ENCODE measurements at regions not wholly inside any gene's neighbourhood (a gene's known extent, or its start where the extent isn't known, plus 50 kb on each side); places are given as distances from the start of the nearest gene placed in this dataset.

DNA sequence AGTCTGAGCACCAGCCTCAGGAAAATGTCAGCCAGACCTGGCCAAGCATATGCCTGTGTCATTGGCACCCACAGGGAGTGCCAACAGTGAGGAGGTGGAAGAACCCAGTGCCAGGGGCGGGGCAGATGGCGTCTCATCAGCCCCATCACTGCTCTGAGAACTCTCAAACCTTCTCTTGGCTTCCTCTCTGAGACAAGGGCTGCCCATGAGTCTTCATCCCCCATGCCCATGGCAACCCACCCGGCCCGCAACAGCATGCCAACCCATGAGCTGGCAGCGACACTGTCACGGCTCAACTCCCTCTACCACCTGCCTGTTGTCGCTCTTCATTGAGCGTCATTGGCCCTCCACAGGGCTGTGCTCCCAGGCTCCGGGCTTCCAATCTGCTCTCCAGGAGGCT, 340.5 kb downstream of the BUD13 start:
- TF ChIP-seq ZFP3 (CRISPR knock-in tag; IDR thresholded peaks at IDR 0.05) = no peak
- TF ChIP-seq CSDC2 (CRISPR knock-in tag; IDR thresholded peaks at IDR 0.05) = no peak
- no peak for TF ChIP-seq TCF4 (CRISPR knock-in tag; IDR thresholded peaks at IDR 0.05; ENCODE audit: borderline replicate concordance)
- no peak for TF ChIP-seq ZNF565 (CRISPR knock-in tag; conservative IDR thresholded peaks at IDR 0.05; ENCODE audit: low read depth)
- TF ChIP-seq, protein P1, sequence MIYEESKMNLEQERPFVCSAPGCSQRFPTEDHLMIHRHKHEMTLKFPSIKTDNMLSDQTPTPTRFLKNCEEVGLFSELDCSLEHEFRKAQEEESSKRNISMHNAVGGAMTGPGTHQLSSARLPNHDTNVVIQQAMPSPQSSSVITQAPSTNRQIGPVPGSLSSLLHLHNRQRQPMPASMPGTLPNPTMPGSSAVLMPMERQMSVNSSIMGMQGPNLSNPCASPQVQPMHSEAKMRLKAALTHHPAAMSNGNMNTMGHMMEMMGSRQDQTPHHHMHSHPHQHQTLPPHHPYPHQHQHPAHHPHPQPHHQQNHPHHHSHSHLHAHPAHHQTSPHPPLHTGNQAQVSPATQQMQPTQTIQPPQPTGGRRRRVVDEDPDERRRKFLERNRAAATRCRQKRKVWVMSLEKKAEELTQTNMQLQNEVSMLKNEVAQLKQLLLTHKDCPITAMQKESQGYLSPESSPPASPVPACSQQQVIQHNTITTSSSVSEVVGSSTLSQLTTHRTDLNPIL (CRISPR knock-in tag; IDR thresholded peaks at IDR 0.05; ENCODE audit: low read depth) = no peak
- no peak for TF ChIP-seq OSR1 (CRISPR knock-in tag; IDR thresholded peaks at IDR 0.05)
- no peak for TF ChIP-seq ZNF70 (CRISPR knock-in tag; IDR thresholded peaks at IDR 0.05)
- no peak for TF ChIP-seq ISL1 (CRISPR knock-in tag; IDR thresholded peaks at IDR 0.05)
- TF ChIP-seq, protein P2, sequence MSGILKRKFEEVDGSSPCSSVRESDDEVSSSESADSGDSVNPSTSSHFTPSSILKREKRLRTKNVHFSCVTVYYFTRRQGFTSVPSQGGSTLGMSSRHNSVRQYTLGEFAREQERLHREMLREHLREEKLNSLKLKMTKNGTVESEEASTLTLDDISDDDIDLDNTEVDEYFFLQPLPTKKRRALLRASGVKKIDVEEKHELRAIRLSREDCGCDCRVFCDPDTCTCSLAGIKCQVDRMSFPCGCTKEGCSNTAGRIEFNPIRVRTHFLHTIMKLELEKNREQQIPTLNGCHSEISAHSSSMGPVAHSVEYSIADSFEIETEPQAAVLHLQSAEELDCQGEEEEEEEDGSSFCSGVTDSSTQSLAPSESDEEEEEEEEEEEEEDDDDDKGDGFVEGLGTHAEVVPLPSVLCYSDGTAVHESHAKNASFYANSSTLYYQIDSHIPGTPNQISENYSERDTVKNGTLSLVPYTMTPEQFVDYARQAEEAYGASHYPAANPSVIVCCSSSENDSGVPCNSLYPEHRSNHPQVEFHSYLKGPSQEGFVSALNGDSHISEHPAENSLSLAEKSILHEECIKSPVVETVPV (CRISPR knock-in tag; IDR thresholded peaks at IDR 0.05) = no peak
- no peak for TF ChIP-seq BACH2 (CRISPR knock-in tag; IDR thresholded peaks at IDR 0.05; ENCODE audit: borderline replicate concordance)
- no peak for TF ChIP-seq ZNF8 (CRISPR knock-in tag; IDR thresholded peaks at IDR 0.05)
- TF ChIP-seq, protein P3, sequence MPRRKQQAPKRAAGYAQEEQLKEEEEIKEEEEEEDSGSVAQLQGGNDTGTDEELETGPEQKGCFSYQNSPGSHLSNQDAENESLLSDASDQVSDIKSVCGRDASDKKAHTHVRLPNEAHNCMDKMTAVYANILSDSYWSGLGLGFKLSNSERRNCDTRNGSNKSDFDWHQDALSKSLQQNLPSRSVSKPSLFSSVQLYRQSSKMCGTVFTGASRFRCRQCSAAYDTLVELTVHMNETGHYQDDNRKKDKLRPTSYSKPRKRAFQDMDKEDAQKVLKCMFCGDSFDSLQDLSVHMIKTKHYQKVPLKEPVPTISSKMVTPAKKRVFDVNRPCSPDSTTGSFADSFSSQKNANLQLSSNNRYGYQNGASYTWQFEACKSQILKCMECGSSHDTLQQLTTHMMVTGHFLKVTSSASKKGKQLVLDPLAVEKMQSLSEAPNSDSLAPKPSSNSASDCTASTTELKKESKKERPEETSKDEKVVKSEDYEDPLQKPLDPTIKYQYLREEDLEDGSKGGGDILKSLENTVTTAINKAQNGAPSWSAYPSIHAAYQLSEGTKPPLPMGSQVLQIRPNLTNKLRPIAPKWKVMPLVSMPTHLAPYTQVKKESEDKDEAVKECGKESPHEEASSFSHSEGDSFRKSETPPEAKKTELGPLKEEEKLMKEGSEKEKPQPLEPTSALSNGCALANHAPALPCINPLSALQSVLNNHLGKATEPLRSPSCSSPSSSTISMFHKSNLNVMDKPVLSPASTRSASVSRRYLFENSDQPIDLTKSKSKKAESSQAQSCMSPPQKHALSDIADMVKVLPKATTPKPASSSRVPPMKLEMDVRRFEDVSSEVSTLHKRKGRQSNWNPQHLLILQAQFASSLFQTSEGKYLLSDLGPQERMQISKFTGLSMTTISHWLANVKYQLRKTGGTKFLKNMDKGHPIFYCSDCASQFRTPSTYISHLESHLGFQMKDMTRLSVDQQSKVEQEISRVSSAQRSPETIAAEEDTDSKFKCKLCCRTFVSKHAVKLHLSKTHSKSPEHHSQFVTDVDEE (CRISPR knock-in tag; IDR thresholded peaks at IDR 0.05) = no peak
- no peak for ATAC-seq

DNA sequence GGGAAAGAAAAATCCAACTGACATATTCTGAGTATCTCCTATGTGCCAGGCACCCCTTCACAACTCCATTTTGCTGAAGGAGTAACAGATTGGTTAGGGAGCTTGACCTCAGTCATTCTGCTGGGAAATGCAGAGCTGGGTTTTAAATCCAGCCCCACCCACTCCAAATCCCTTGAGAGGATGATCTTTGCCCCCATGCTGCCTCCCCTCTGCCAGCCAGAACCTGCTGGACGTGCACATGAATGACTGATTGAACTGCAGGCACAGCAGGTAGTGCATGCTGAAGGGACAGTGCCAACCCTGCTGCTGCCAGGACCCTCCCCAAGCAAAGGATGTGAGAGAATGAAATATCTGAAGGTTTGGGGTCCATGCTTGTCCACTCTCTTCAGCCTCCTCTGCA, 340.9 kb downstream of the BUD13 start:
- no peak for ATAC-seq
- no peak for TF ChIP-seq ZNF8 (CRISPR knock-in tag; IDR thresholded peaks at IDR 0.05)
- no peak for TF ChIP-seq CSDC2 (CRISPR knock-in tag; IDR thresholded peaks at IDR 0.05)
- no peak for TF ChIP-seq ARNTL (CRISPR knock-in tag; IDR thresholded peaks at IDR 0.05; ENCODE audit: borderline replicate concordance, low read depth)
- TF ChIP-seq, protein P3 (CRISPR knock-in tag; IDR thresholded peaks at IDR 0.05) = no peak
- TF ChIP-seq ZFP3 (CRISPR knock-in tag; IDR thresholded peaks at IDR 0.05) = no peak
- no peak for TF ChIP-seq ZNF70 (CRISPR knock-in tag; IDR thresholded peaks at IDR 0.05)
- no peak for TF ChIP-seq ZC3H10 (CRISPR knock-in tag; IDR thresholded peaks at IDR 0.05)
- TF ChIP-seq ESRRG (CRISPR knock-in tag; IDR thresholded peaks at IDR 0.05) = no peak
- TF ChIP-seq ZNF565 (CRISPR knock-in tag; conservative IDR thresholded peaks at IDR 0.05; ENCODE audit: low read depth) = no peak
- no peak for TF ChIP-seq RARB (CRISPR knock-in tag; IDR thresholded peaks at IDR 0.05)
- no peak for TF ChIP-seq SNAI2 (CRISPR knock-in tag; IDR thresholded peaks at IDR 0.05)
- TF ChIP-seq, protein P1 (CRISPR knock-in tag; IDR thresholded peaks at IDR 0.05; ENCODE audit: low read depth) = no peak
- no peak for TF ChIP-seq GLIS3 (CRISPR knock-in tag; IDR thresholded peaks at IDR 0.05)
- no peak for TF ChIP-seq ISL1 (CRISPR knock-in tag; IDR thresholded peaks at IDR 0.05)
- TF ChIP-seq OSR1 (CRISPR knock-in tag; IDR thresholded peaks at IDR 0.05) = no peak
- TF ChIP-seq, protein P4, sequence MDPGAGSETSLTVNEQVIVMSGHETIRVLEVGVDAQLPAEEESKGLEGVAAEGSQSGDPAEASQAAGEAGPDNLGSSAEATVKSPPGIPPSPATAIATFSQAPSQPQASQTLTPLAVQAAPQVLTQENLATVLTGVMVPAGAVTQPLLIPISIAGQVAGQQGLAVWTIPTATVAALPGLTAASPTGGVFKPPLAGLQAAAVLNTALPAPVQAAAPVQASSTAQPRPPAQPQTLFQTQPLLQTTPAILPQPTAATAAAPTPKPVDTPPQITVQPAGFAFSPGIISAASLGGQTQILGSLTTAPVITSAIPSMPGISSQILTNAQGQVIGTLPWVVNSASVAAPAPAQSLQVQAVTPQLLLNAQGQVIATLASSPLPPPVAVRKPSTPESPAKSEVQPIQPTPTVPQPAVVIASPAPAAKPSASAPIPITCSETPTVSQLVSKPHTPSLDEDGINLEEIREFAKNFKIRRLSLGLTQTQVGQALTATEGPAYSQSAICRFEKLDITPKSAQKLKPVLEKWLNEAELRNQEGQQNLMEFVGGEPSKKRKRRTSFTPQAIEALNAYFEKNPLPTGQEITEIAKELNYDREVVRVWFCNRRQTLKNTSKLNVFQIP (CRISPR knock-in tag; IDR thresholded peaks at IDR 0.05; ENCODE audit: borderline replicate concordance, low read depth) = no peak
- no peak for TF ChIP-seq ZFP30 (CRISPR knock-in tag; IDR thresholded peaks at IDR 0.05)
- TF ChIP-seq, protein P5, sequence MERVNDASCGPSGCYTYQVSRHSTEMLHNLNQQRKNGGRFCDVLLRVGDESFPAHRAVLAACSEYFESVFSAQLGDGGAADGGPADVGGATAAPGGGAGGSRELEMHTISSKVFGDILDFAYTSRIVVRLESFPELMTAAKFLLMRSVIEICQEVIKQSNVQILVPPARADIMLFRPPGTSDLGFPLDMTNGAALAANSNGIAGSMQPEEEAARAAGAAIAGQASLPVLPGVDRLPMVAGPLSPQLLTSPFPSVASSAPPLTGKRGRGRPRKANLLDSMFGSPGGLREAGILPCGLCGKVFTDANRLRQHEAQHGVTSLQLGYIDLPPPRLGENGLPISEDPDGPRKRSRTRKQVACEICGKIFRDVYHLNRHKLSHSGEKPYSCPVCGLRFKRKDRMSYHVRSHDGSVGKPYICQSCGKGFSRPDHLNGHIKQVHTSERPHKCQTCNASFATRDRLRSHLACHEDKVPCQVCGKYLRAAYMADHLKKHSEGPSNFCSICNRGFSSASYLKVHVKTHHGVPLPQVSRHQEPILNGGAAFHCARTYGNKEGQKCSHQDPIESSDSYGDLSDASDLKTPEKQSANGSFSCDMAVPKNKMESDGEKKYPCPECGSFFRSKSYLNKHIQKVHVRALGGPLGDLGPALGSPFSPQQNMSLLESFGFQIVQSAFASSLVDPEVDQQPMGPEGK (CRISPR knock-in tag; IDR thresholded peaks at IDR 0.05; ENCODE audit: borderline replicate concordance) = no peak
- no peak for TF ChIP-seq TCF4 (CRISPR knock-in tag; IDR thresholded peaks at IDR 0.05; ENCODE audit: borderline replicate concordance)
- TF ChIP-seq TOX (CRISPR knock-in tag; IDR thresholded peaks at IDR 0.05; ENCODE audit: borderline replicate concordance) = no peak
